H1 (cell line): ENCODE measurements at regions not wholly inside any gene's neighbourhood (a gene's known extent, or its start where the extent isn't known, plus 50 kb on each side); places are given as distances from the start of the nearest gene placed in this dataset.

ENCODE experiments used
- FOSL1 ChIP-seq: IDR thresholded peaks from 2 replicates; pipeline ENCODE4 v1.6.1; 2011; ENCODE audit warnings: mild to moderate bottlenecking, low read depth, low read length, moderate library complexity; ENCODE audit not compliant: insufficient read depth
- TF ChIP-seq, protein P1 (sequence below): fragments of 300-600 bp; sonication (generic); IDR thresholded peaks from 2 replicates; pipeline ENCODE4 v1.7.1; 2012; ENCODE audit warnings: low read length, moderate library complexity, mild to moderate bottlenecking, inconsistent platforms; ENCODE audit not compliant: insufficient replicate concordance

DNA sequence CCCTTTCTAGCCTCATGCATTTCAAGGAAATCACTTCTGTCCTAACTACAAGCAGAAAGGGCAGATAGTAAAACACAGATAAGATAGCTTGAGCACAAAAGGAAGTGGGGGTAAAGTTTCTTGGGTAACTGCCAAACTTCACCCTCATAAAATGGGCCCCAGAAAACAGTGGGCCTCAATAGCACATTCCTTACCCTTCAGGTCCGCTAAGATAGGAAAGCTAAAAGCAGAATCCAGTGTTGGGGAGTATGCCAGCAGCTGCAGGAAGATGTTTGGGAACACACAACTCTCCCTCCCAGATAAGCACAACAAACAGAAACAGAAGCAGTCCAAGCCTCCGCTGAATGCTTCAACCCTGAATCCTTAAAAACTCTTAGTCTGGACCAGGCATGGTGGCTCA lies 110.9 kb upstream of the MGAT4C start (continued):
- TF ChIP-seq, protein P1, sequence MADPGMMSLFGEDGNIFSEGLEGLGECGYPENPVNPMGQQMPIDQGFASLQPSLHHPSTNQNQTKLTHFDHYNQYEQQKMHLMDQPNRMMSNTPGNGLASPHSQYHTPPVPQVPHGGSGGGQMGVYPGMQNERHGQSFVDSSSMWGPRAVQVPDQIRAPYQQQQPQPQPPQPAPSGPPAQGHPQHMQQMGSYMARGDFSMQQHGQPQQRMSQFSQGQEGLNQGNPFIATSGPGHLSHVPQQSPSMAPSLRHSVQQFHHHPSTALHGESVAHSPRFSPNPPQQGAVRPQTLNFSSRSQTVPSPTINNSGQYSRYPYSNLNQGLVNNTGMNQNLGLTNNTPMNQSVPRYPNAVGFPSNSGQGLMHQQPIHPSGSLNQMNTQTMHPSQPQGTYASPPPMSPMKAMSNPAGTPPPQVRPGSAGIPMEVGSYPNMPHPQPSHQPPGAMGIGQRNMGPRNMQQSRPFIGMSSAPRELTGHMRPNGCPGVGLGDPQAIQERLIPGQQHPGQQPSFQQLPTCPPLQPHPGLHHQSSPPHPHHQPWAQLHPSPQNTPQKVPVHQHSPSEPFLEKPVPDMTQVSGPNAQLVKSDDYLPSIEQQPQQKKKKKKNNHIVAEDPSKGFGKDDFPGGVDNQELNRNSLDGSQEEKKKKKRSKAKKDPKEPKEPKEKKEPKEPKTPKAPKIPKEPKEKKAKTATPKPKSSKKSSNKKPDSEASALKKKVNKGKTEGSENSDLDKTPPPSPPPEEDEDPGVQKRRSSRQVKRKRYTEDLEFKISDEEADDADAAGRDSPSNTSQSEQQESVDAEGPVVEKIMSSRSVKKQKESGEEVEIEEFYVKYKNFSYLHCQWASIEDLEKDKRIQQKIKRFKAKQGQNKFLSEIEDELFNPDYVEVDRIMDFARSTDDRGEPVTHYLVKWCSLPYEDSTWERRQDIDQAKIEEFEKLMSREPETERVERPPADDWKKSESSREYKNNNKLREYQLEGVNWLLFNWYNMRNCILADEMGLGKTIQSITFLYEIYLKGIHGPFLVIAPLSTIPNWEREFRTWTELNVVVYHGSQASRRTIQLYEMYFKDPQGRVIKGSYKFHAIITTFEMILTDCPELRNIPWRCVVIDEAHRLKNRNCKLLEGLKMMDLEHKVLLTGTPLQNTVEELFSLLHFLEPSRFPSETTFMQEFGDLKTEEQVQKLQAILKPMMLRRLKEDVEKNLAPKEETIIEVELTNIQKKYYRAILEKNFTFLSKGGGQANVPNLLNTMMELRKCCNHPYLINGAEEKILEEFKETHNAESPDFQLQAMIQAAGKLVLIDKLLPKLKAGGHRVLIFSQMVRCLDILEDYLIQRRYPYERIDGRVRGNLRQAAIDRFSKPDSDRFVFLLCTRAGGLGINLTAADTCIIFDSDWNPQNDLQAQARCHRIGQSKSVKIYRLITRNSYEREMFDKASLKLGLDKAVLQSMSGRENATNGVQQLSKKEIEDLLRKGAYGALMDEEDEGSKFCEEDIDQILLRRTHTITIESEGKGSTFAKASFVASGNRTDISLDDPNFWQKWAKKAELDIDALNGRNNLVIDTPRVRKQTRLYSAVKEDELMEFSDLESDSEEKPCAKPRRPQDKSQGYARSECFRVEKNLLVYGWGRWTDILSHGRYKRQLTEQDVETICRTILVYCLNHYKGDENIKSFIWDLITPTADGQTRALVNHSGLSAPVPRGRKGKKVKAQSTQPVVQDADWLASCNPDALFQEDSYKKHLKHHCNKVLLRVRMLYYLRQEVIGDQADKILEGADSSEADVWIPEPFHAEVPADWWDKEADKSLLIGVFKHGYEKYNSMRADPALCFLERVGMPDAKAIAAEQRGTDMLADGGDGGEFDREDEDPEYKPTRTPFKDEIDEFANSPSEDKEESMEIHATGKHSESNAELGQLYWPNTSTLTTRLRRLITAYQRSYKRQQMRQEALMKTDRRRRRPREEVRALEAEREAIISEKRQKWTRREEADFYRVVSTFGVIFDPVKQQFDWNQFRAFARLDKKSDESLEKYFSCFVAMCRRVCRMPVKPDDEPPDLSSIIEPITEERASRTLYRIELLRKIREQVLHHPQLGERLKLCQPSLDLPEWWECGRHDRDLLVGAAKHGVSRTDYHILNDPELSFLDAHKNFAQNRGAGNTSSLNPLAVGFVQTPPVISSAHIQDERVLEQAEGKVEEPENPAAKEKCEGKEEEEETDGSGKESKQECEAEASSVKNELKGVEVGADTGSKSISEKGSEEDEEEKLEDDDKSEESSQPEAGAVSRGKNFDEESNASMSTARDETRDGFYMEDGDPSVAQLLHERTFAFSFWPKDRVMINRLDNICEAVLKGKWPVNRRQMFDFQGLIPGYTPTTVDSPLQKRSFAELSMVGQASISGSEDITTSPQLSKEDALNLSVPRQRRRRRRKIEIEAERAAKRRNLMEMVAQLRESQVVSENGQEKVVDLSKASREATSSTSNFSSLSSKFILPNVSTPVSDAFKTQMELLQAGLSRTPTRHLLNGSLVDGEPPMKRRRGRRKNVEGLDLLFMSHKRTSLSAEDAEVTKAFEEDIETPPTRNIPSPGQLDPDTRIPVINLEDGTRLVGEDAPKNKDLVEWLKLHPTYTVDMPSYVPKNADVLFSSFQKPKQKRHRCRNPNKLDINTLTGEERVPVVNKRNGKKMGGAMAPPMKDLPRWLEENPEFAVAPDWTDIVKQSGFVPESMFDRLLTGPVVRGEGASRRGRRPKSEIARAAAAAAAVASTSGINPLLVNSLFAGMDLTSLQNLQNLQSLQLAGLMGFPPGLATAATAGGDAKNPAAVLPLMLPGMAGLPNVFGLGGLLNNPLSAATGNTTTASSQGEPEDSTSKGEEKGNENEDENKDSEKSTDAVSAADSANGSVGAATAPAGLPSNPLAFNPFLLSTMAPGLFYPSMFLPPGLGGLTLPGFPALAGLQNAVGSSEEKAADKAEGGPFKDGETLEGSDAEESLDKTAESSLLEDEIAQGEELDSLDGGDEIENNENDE, result no peak
- TF ChIP-seq FOSL1, result no peak
- TF ChIP-seq, all 59 proteins: peak for 0
